GM23248 (cell line): ENCODE measurements at regions not wholly inside any gene's neighbourhood (a gene's known extent, or its start where the extent isn't known, plus 50 kb on each side); places are given as distances from the start of the nearest gene placed in this dataset.

ENCODE experiments used
- DNase-seq: peaks from one replicate; pipeline ENCODE4 v3.0.0-alpha.2; 2015
- H2AFZ ChIP-seq: fragments of 200-600 bp; sonication (generic); 2 replicates; pipeline ENCODE4 v1.6.1; 2016; ENCODE audit warnings: antibody characterized with exemption
- H3F3A ChIP-seq: fragments of 200-600 bp; sonication (generic); 2 replicates; pipeline ENCODE4 v1.6.1; 2016; ENCODE audit warnings: mild to moderate bottlenecking, antibody characterized with exemption, mixed run types; ENCODE audit not compliant: insufficient read depth
- H3K27ac ChIP-seq: fragments of 200-600 bp; sonication (generic); 2 replicates; pipeline ENCODE4 v1.5.1; 2016; ENCODE audit warnings: mild to moderate bottlenecking
- H3K27me3 ChIP-seq: fragments of 200-600 bp; sonication (generic); replicated peaks from 2 replicates; pipeline ENCODE4 v1.6.1; 2016; ENCODE audit warnings: mild to moderate bottlenecking; ENCODE audit not compliant: insufficient read depth
- H3K36me3 ChIP-seq: fragments of 200-600 bp; sonication (generic); 2 replicates; pipeline ENCODE4 v1.6.1; 2016; ENCODE audit warnings: low read depth, mild to moderate bottlenecking
- H3K4me1 ChIP-seq: fragments of 200-600 bp; sonication (generic); 2 replicates; pipeline ENCODE4 v1.6.1; 2016; ENCODE audit warnings: mild to moderate bottlenecking; ENCODE audit not compliant: insufficient read depth
- H3K4me2 ChIP-seq: fragments of 200-600 bp; sonication (generic); one replicate; pipeline ENCODE4 v1.6.1; 2016; ENCODE audit warnings: mild to moderate bottlenecking; ENCODE audit not compliant: unreplicated experiment
- H3K4me3 ChIP-seq: fragments of 200-600 bp; sonication (generic); 2 replicates; pipeline ENCODE4 v1.5.1; 2016; ENCODE audit warnings: mild to moderate bottlenecking
- H3K79me2 ChIP-seq: fragments of 200-600 bp; sonication (generic); 2 replicates; pipeline ENCODE4 v1.6.1; 2016; ENCODE audit warnings: mild to moderate bottlenecking; ENCODE audit not compliant: insufficient read depth
- H3K9ac ChIP-seq: fragments of 200-600 bp; sonication (generic); 2 replicates; pipeline ENCODE4 v1.6.1; 2016; ENCODE audit warnings: mild to moderate bottlenecking
- H3K9me2 ChIP-seq: fragments of 200-600 bp; sonication (generic); 2 replicates; pipeline ENCODE4 v1.6.1; 2016; ENCODE audit warnings: mixed run types, mild to moderate bottlenecking, moderate library complexity; ENCODE audit not compliant: insufficient read depth
- H3K9me3 ChIP-seq: fragments of 200-600 bp; sonication (generic); one replicate; pipeline ENCODE4 v1.6.1; 2017; ENCODE audit warnings: low read depth
- H4K20me1 ChIP-seq: fragments of 200-600 bp; sonication (generic); 2 replicates; pipeline ENCODE4 v1.6.0; 2016; ENCODE audit not compliant: insufficient read depth
- EZH2 ChIP-seq: fragments of 200-600 bp; sonication (generic); IDR thresholded peaks from 2 replicates; pipeline ENCODE4 v1.6.1; 2018; ENCODE audit warnings: antibody characterized with exemption, mild to moderate bottlenecking; ENCODE audit not compliant: insufficient read depth, poor library complexity, severe bottlenecking
- EZH2phosphoT487 ChIP-seq: fragments of 200-600 bp; sonication (generic); IDR thresholded peaks from 2 replicates; pipeline ENCODE4 v1.6.1; 2018; ENCODE audit warnings: antibody characterized with exemption, moderate library complexity, mild to moderate bottlenecking, low read depth; ENCODE audit not compliant: insufficient read depth
- WGBS, 2 experiments: methylation state at CpG; one replicate each; pipeline ENCODE4 v1.1.6; 2015 to 2017; ENCODE audit warnings: low lambda C conversion rate in 2 of 2, low coverage in 1 of 2; ENCODE audit errors: missing lambda C conversion rate in 2 of 2; 5-methylcytosine and 5-hydroxymethylcytosine counted together
- in situ Hi-C: fragments of 300-500 bp; cut with MboI; formaldehyde crosslinking; loops from 2 replicates; pipeline ENCODE4 v1.15.0; 2020

GRCh38 chr10:84696610-84697009, 368.2 kb downstream of the CCSER2 start:
- Histone ChIP-seq H3K27me3 (no peaks in the 10 kb centered on the region), H3K9ac (no peak overlapping the region), H3K4me2 (no peak overlapping the region), H3K79me2 (no peaks in the 10 kb centered on the region), H2AFZ (no peak overlapping the region), H3F3A (no peaks in the 10 kb centered on the region), H3K9me2 (no peaks in the 10 kb centered on the region), H3K4me3 (no peak overlapping the region), H3K9me3 (no peaks in the 10 kb centered on the region), H3K27ac (no peak overlapping the region), H3K36me3 (no peaks in the 10 kb centered on the region), H4K20me1 (no peaks in the 10 kb centered on the region), H3K4me1 (no peaks in the 10 kb centered on the region)
- in situ Hi-C loops: no loop called here
- no peak for TF ChIP-seq EZH2
- TF ChIP-seq EZH2phosphoT487: no peak
- WGBS, 2 experiments: 6 to 7% methylated on average over 3 of the region's 3 CpGs
- DNase-seq: no peak

- Histone ChIP-seq H3F3A (no peaks in the 10 kb centered on the region), H3K27me3 (no peaks in the 10 kb centered on the region), H3K36me3 (no peaks in the 10 kb centered on the region), H3K4me2 (no peak overlapping the region), H3K9ac (no peak overlapping the region), H3K4me1 (no peaks in the 10 kb centered on the region), H3K79me2 (no peaks in the 10 kb centered on the region), H3K27ac (no peak overlapping the region), H2AFZ (no peak overlapping the region), H3K9me3 (no peaks in the 10 kb centered on the region), H3K9me2 (no peaks in the 10 kb centered on the region), H3K4me3 (no peak overlapping the region), H4K20me1 (no peaks in the 10 kb centered on the region)
- 6 to 10% methylated on average over 1 of the region's 1 CpG for WGBS, 2 experiments
- DNase-seq: no peak
- in situ Hi-C loops: no loop called here
- TF ChIP-seq EZH2 (no peak), EZH2phosphoT487 (no peak)
Observed at GRCh38 chr10:84698989-84699388, 370.6 kb downstream of the CCSER2 start.

GRCh38 chr10:84700668-84701369, 372.4 kb downstream of the CCSER2 start:
- no peak overlapping the region for H2AFZ ChIP-seq
- H3K9me3 ChIP-seq: no peaks in the 10 kb centered on the region
- H3K9me2 ChIP-seq: no peaks in the 10 kb centered on the region
- H3K27me3 ChIP-seq: no peaks in the 10 kb centered on the region
- H3K36me3 ChIP-seq: no peaks in the 10 kb centered on the region
- H3K4me2 ChIP-seq: no peak overlapping the region
- no peak for TF ChIP-seq EZH2phosphoT487
- no peak for TF ChIP-seq EZH2
- H3F3A ChIP-seq: no peaks in the 10 kb centered on the region
- no peak for DNase-seq
- in situ Hi-C loops: no loop called here
- no peaks in the 10 kb centered on the region for H3K79me2 ChIP-seq
- H4K20me1 ChIP-seq: no peaks in the 10 kb centered on the region
- no peak overlapping the region for H3K27ac ChIP-seq
- no peaks in the 10 kb centered on the region for H3K4me1 ChIP-seq
- no peak overlapping the region for H3K9ac ChIP-seq
- WGBS, 2 experiments: 7 to 12% methylated on average over 4 of the region's 4 CpGs
- no peak overlapping the region for H3K4me3 ChIP-seq

- H3F3A ChIP-seq: no peaks in the 10 kb centered on the region
- in situ Hi-C loops: no loop called here
- no peak overlapping the region for H3K9ac ChIP-seq
- H3K4me2 ChIP-seq: no peak overlapping the region
- no peak for DNase-seq
- H3K27me3 ChIP-seq: no peaks in the 10 kb centered on the region
- no peaks in the 10 kb centered on the region for H3K79me2 ChIP-seq
- H4K20me1 ChIP-seq: no peaks in the 10 kb centered on the region
- H3K36me3 ChIP-seq: no peaks in the 10 kb centered on the region
- 36 to 38% methylated on average over 3 of the region's 3 CpGs for WGBS, 2 experiments
- no peaks in the 10 kb centered on the region for H3K9me3 ChIP-seq
- H3K9me2 ChIP-seq: no peaks in the 10 kb centered on the region
- no peak overlapping the region for H2AFZ ChIP-seq
- H3K4me1 ChIP-seq: no peaks in the 10 kb centered on the region
- TF ChIP-seq EZH2phosphoT487: no peak
- TF ChIP-seq EZH2: no peak
- no peak overlapping the region for H3K4me3 ChIP-seq
- no peak overlapping the region for H3K27ac ChIP-seq
Observed at GRCh38 chr10:84701370-84701720, 373.0 kb downstream of the CCSER2 start.

- in situ Hi-C loops: no loop called here
- H3K27ac ChIP-seq: no peak overlapping the region
- H3K4me2 ChIP-seq: no peak overlapping the region
- H3K79me2 ChIP-seq: no peaks in the 10 kb centered on the region
- 19 to 20% methylated on average over 3 of the region's 3 CpGs for WGBS, 2 experiments
- H3F3A ChIP-seq: no peaks in the 10 kb centered on the region
- H3K9me2 ChIP-seq: no peaks in the 10 kb centered on the region
- H2AFZ ChIP-seq: no peak overlapping the region
- H3K27me3 ChIP-seq: no peaks in the 10 kb centered on the region
- no peaks in the 10 kb centered on the region for H3K36me3 ChIP-seq
- no peaks in the 10 kb centered on the region for H3K9me3 ChIP-seq
- TF ChIP-seq EZH2phosphoT487 (no peak), EZH2 (no peak)
- DNase-seq: no peak
- H3K9ac ChIP-seq: no peak overlapping the region
- H3K4me3 ChIP-seq: no peak overlapping the region
- no peaks in the 10 kb centered on the region for H4K20me1 ChIP-seq
- H3K4me1 ChIP-seq: no peaks in the 10 kb centered on the region
Observed at GRCh38 chr10:84704101-84704500, 375.7 kb downstream of the CCSER2 start.
